ENCODE measurements at regions not wholly inside any gene's neighbourhood (a gene's known extent, or its start where the extent isn't known, plus 50 kb on each side); places are given as distances from the start of the nearest gene placed in this dataset.
A peak's percentile ranks its signal among the peaks of the same experiment; 100 is the strongest.

GRCh38 chr18:77359561-77360314 lies 110.1 kb downstream of the GALR1 start:
- DNase-seq (no peak), ATAC-seq (no peak)
- no peaks in the 10 kb centered on the region for H3K4me1 ChIP-seq (ENCODE audit: low read depth)
- intact Hi-C loops (cut with DNase I, micrococcal nuclease) = no loop called here
- no peaks in the 10 kb centered on the region for H3K36me3 ChIP-seq (ENCODE audit: low read depth)
- TF ChIP-seq, protein P1, sequence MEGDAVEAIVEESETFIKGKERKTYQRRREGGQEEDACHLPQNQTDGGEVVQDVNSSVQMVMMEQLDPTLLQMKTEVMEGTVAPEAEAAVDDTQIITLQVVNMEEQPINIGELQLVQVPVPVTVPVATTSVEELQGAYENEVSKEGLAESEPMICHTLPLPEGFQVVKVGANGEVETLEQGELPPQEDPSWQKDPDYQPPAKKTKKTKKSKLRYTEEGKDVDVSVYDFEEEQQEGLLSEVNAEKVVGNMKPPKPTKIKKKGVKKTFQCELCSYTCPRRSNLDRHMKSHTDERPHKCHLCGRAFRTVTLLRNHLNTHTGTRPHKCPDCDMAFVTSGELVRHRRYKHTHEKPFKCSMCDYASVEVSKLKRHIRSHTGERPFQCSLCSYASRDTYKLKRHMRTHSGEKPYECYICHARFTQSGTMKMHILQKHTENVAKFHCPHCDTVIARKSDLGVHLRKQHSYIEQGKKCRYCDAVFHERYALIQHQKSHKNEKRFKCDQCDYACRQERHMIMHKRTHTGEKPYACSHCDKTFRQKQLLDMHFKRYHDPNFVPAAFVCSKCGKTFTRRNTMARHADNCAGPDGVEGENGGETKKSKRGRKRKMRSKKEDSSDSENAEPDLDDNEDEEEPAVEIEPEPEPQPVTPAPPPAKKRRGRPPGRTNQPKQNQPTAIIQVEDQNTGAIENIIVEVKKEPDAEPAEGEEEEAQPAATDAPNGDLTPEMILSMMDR (IDR thresholded peaks at IDR 0.05) = no peak
- H3K4me3 ChIP-seq = no peak overlapping the region
- no peaks in the 10 kb centered on the region for H3K9me3 ChIP-seq

- Histone ChIP-seq H3K36me3 (ENCODE audit: low read depth) (no peaks in the 10 kb centered on the region), H3K9me3 (no peaks in the 10 kb centered on the region), H3K4me3 (no peak overlapping the region), H3K4me1 (ENCODE audit: low read depth) (no peaks in the 10 kb centered on the region)
- no peak for DNase-seq
- TF ChIP-seq, protein P1 (IDR thresholded peaks at IDR 0.05) = no peak
- intact Hi-C loops (cut with DNase I, micrococcal nuclease) = no loop called here
- no peak for ATAC-seq
Observed at GRCh38 chr18:77360315-77361190, 110.9 kb downstream of the GALR1 start.

DNA sequence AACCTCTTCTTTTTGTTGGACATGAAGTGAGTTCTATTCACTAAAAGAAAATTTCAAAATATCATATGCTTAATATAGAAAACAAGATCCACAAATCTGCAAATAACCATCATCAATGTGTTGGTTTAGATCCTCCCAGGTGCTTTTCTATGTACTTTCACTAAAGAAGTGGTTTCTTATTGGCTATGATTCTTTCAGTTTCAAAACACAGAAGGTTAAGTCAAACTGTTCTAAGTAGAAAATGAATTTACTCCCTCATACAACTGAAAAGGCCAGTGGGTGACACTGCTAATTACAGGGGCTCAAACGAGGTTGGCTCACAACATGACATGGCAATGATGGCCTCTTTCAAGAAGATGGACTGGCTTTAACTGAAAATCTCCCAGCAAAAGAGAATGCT lies 111.7 kb downstream of the GALR1 start:
- Histone ChIP-seq H3K9me3 (no peaks in the 10 kb centered on the region), H3K4me3 (no peak overlapping the region), H3K36me3 (ENCODE audit: low read depth) (no peaks in the 10 kb centered on the region), H3K4me1 (ENCODE audit: low read depth) (no peaks in the 10 kb centered on the region)
- no peak for DNase-seq
- TF ChIP-seq, protein P1 (IDR thresholded peaks at IDR 0.05) = no peak
- intact Hi-C loops (cut with DNase I, micrococcal nuclease) = no loop called here
- ATAC-seq = no peak

GRCh38 chr18:77365667-77366066 lies 116.0 kb downstream of the GALR1 start:
- intact Hi-C loops (cut with DNase I, micrococcal nuclease) = no loop called here
- Histone ChIP-seq H3K9me3 (peaks cover 14% of the 10 kb centered on the region), H3K4me3 (no peak overlapping the region), H3K36me3 (ENCODE audit: low read depth) (no peaks in the 10 kb centered on the region), H3K4me1 (ENCODE audit: low read depth) (peaks cover 4% of the 10 kb centered on the region)
- TF ChIP-seq, protein P1 (IDR thresholded peaks at IDR 0.05) = no peak
- no peak for ATAC-seq
- no peak for DNase-seq

GRCh38 chr18:77366067-77366719 lies 116.5 kb downstream of the GALR1 start:
- H3K9me3 ChIP-seq = peaks cover 14% of the 10 kb centered on the region
- TF ChIP-seq, protein P1 (IDR thresholded peaks at IDR 0.05) = no peak
- peak; percentile 8 for ATAC-seq
- H3K4me3 ChIP-seq = no peak overlapping the region
- H3K36me3 ChIP-seq (ENCODE audit: low read depth) = no peaks in the 10 kb centered on the region
- intact Hi-C loops (cut with DNase I, micrococcal nuclease) = no loop called here
- H3K4me1 ChIP-seq (ENCODE audit: low read depth) = peaks cover 4% of the 10 kb centered on the region
- no peak for DNase-seq
